ENCODE measurements at regions not wholly inside any gene's neighbourhood (a gene's known extent, or its start where the extent isn't known, plus 50 kb on each side); places are given as distances from the start of the nearest gene placed in this dataset.

DNA sequence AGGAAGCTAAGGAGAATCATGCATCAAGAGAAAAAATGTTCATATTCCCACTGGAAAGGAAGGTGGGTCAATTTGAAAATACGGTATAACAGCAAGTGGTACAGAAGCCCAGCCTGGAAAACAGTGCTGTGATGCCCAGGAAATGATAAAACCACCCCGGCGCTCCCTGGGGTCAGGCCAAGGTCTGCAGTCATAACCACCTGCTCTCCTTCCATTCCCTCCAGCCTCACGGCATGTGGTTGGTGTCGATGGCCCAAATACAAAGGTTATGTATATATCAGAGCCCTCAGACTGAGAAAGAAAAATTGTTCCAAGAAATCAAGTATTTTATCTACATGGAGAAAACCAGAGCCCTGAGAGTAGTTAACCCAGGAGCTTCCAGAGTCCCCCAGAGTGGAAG, 208.1 kb upstream of the CDYL start:
- no peak for ATAC-seq
- no peak for TF ChIP-seq ISL1 (CRISPR knock-in tag; IDR thresholded peaks at IDR 0.05)
- TF ChIP-seq, protein P1, sequence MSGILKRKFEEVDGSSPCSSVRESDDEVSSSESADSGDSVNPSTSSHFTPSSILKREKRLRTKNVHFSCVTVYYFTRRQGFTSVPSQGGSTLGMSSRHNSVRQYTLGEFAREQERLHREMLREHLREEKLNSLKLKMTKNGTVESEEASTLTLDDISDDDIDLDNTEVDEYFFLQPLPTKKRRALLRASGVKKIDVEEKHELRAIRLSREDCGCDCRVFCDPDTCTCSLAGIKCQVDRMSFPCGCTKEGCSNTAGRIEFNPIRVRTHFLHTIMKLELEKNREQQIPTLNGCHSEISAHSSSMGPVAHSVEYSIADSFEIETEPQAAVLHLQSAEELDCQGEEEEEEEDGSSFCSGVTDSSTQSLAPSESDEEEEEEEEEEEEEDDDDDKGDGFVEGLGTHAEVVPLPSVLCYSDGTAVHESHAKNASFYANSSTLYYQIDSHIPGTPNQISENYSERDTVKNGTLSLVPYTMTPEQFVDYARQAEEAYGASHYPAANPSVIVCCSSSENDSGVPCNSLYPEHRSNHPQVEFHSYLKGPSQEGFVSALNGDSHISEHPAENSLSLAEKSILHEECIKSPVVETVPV (CRISPR knock-in tag; IDR thresholded peaks at IDR 0.05): no peak
- no peak for TF ChIP-seq ZFP30 (CRISPR knock-in tag; IDR thresholded peaks at IDR 0.05)
- TF ChIP-seq ZC3H10 (CRISPR knock-in tag; IDR thresholded peaks at IDR 0.05): no peak
- no peak for TF ChIP-seq ZNF565 (CRISPR knock-in tag; conservative IDR thresholded peaks at IDR 0.05; ENCODE audit: low read depth)

DNA sequence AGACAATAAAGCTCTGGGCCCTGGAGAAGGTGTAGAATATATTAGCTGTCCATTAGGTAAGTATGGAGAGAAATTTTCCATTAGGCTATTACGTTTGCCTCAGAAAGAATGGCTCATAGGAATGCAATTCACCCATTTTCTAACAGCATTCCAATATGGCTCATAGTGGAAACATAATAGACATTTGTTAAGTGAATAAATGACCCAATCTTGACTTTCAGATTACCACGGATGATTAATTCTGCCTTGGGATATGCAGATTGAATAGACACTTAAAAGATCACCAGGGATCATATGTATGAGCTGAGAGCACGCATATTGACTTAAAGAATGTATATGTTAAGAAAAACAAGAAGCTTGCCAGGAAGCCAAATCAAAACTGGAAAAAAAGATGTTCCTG, 209.1 kb upstream of the CDYL start:
- ATAC-seq: no peak
- no peak for TF ChIP-seq OSR1 (CRISPR knock-in tag; IDR thresholded peaks at IDR 0.05)
- TF ChIP-seq, protein P2, sequence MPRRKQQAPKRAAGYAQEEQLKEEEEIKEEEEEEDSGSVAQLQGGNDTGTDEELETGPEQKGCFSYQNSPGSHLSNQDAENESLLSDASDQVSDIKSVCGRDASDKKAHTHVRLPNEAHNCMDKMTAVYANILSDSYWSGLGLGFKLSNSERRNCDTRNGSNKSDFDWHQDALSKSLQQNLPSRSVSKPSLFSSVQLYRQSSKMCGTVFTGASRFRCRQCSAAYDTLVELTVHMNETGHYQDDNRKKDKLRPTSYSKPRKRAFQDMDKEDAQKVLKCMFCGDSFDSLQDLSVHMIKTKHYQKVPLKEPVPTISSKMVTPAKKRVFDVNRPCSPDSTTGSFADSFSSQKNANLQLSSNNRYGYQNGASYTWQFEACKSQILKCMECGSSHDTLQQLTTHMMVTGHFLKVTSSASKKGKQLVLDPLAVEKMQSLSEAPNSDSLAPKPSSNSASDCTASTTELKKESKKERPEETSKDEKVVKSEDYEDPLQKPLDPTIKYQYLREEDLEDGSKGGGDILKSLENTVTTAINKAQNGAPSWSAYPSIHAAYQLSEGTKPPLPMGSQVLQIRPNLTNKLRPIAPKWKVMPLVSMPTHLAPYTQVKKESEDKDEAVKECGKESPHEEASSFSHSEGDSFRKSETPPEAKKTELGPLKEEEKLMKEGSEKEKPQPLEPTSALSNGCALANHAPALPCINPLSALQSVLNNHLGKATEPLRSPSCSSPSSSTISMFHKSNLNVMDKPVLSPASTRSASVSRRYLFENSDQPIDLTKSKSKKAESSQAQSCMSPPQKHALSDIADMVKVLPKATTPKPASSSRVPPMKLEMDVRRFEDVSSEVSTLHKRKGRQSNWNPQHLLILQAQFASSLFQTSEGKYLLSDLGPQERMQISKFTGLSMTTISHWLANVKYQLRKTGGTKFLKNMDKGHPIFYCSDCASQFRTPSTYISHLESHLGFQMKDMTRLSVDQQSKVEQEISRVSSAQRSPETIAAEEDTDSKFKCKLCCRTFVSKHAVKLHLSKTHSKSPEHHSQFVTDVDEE (CRISPR knock-in tag; IDR thresholded peaks at IDR 0.05): no peak

DNA sequence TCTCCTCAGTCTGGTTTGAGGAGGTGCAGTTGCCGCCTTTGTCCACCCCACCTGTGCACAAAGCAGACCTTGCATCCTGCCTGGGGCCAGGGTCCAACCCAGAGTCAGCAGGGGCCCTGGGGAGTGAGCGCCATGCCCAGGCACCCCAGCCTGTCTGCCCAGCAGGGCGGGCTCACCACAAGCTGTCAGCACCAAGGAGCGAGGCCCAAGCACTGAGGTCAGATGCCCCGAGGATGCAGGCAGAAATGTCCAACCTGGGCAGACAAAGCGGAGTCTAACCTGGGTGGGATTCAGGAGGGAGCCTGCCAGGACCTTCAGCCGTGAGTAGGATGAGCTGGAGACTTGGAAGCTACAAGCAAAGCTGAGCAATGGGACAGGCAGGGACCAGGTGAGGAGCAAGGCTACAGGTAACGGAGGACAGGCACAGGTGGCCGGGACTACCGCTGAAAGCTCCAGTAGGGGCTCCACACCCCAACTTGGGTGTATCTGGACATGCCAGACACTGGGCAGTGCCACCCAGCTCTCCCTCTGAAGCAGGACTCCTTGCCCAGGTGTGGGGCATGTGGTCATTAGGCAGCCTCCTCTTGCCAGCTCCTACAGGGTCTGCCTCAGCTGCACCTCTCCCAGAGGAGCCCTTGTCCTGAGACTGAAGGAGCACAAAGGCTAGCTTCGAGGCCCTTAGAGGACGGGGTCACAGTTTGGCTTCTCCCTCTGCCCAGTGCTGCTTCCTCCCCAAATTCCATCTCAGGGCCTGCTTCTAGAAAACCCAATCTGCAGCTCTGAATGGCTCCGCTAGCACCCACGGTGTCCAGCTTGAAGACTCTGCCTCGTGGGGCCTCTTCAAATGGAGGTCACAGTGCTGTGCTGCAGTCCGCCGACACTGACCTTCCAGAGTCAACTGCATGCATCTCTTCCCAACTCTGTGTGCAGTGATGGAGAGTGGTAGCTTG, 210.6 kb upstream of the CDYL start:
- TF ChIP-seq, protein P3, sequence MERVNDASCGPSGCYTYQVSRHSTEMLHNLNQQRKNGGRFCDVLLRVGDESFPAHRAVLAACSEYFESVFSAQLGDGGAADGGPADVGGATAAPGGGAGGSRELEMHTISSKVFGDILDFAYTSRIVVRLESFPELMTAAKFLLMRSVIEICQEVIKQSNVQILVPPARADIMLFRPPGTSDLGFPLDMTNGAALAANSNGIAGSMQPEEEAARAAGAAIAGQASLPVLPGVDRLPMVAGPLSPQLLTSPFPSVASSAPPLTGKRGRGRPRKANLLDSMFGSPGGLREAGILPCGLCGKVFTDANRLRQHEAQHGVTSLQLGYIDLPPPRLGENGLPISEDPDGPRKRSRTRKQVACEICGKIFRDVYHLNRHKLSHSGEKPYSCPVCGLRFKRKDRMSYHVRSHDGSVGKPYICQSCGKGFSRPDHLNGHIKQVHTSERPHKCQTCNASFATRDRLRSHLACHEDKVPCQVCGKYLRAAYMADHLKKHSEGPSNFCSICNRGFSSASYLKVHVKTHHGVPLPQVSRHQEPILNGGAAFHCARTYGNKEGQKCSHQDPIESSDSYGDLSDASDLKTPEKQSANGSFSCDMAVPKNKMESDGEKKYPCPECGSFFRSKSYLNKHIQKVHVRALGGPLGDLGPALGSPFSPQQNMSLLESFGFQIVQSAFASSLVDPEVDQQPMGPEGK (CRISPR knock-in tag; IDR thresholded peaks at IDR 0.05; ENCODE audit: borderline replicate concordance): no peak
- TF ChIP-seq, protein P1 (CRISPR knock-in tag; IDR thresholded peaks at IDR 0.05): no peak
- TF ChIP-seq TCF4 (CRISPR knock-in tag; IDR thresholded peaks at IDR 0.05; ENCODE audit: borderline replicate concordance): no peak
- TF ChIP-seq OSR1 (CRISPR knock-in tag; IDR thresholded peaks at IDR 0.05): no peak
- TF ChIP-seq BACH2 (CRISPR knock-in tag; IDR thresholded peaks at IDR 0.05; ENCODE audit: borderline replicate concordance): no peak
- TF ChIP-seq ZC3H10 (CRISPR knock-in tag; IDR thresholded peaks at IDR 0.05): no peak
- TF ChIP-seq ISL1 (CRISPR knock-in tag; IDR thresholded peaks at IDR 0.05): no peak
- TF ChIP-seq ZNF70 (CRISPR knock-in tag; IDR thresholded peaks at IDR 0.05): no peak
- no peak for TF ChIP-seq ZFP3 (CRISPR knock-in tag; IDR thresholded peaks at IDR 0.05)
- no peak for TF ChIP-seq PPARA (CRISPR knock-in tag; IDR thresholded peaks at IDR 0.05; ENCODE audit: borderline replicate concordance)
- TF ChIP-seq, protein P2 (CRISPR knock-in tag; IDR thresholded peaks at IDR 0.05): no peak
- TF ChIP-seq, protein P4, sequence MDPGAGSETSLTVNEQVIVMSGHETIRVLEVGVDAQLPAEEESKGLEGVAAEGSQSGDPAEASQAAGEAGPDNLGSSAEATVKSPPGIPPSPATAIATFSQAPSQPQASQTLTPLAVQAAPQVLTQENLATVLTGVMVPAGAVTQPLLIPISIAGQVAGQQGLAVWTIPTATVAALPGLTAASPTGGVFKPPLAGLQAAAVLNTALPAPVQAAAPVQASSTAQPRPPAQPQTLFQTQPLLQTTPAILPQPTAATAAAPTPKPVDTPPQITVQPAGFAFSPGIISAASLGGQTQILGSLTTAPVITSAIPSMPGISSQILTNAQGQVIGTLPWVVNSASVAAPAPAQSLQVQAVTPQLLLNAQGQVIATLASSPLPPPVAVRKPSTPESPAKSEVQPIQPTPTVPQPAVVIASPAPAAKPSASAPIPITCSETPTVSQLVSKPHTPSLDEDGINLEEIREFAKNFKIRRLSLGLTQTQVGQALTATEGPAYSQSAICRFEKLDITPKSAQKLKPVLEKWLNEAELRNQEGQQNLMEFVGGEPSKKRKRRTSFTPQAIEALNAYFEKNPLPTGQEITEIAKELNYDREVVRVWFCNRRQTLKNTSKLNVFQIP (CRISPR knock-in tag; IDR thresholded peaks at IDR 0.05; ENCODE audit: borderline replicate concordance, low read depth): no peak
- no peak for TF ChIP-seq TOX (CRISPR knock-in tag; IDR thresholded peaks at IDR 0.05; ENCODE audit: borderline replicate concordance)
- no peak for TF ChIP-seq ZFP30 (CRISPR knock-in tag; IDR thresholded peaks at IDR 0.05)
- no peak for ATAC-seq

All from SK-N-SH treated with all-trans-retinoic acid at 6 μM for 48 hours (cell line).